ENCODE measurements at regions not wholly inside any gene's neighbourhood (a gene's known extent, or its start where the extent isn't known, plus 50 kb on each side); places are given as distances from the start of the nearest gene placed in this dataset.

GRCh38 chr7:86592185-86592584, 51.5 kb upstream of the GRM3 start:
- POLR2A ChIA-PET = no interaction called here
- no peak for TF ChIP-seq CTCF (IDR thresholded peaks at IDR 0.05; ENCODE audit: control extremely low read depth, extremely low read depth, low read depth, missing control alignments)
- CTCF ChIA-PET = interaction anchor here (0.9 kb wide), 1 partner anchor 9 kb away, joined by 3 read pairs; no protein-coding TSS in a partner anchor
- DNase-seq (ENCODE audit: extremely low spot score) = no peak

- POLR2A ChIA-PET = no interaction called here
- CTCF ChIA-PET = no interaction called here
- DNase-seq (ENCODE audit: extremely low spot score) = no peak
- TF ChIP-seq CTCF (IDR thresholded peaks at IDR 0.05; ENCODE audit: control extremely low read depth, extremely low read depth, low read depth, missing control alignments) = no peak
These were observed 69.7 kb upstream of the GRM3 start for GRCh38 chr7:86574006-86574405.

- ChIA-PET CTCF (no interaction called here), POLR2A (no interaction called here)
- DNase-seq (ENCODE audit: extremely low spot score) = no peak
- TF ChIP-seq CTCF (IDR thresholded peaks at IDR 0.05; ENCODE audit: control extremely low read depth, extremely low read depth, low read depth, missing control alignments) = no peak
These were observed 84.8 kb upstream of the GRM3 start for GRCh38 chr7:86558680-86559501.

GRCh38 chr7:86534641-86535040, 109.1 kb upstream of the GRM3 start:
- DNase-seq (ENCODE audit: extremely low spot score) = no peak
- POLR2A ChIA-PET = no interaction called here
- TF ChIP-seq CTCF (IDR thresholded peaks at IDR 0.05; ENCODE audit: control extremely low read depth, extremely low read depth, low read depth, missing control alignments) = no peak
- CTCF ChIA-PET = no interaction called here

- TF ChIP-seq CTCF (IDR thresholded peaks at IDR 0.05; ENCODE audit: control extremely low read depth, extremely low read depth, low read depth, missing control alignments) = no peak
- no peak for DNase-seq (ENCODE audit: extremely low spot score)
- ChIA-PET POLR2A (no interaction called here), CTCF (no interaction called here)
These were observed 139.5 kb upstream of the GRM3 start for GRCh38 chr7:86504229-86504628.

GRCh38 chr7:86499986-86500385, 143.7 kb upstream of the GRM3 start:
- no peak for TF ChIP-seq CTCF (IDR thresholded peaks at IDR 0.05; ENCODE audit: control extremely low read depth, extremely low read depth, low read depth, missing control alignments)

More at GRCh38 chr7:86499986-86500385, 143.7 kb upstream of the GRM3 start:
- DNase-seq (ENCODE audit: extremely low spot score) = no peak
- ChIA-PET CTCF (no interaction called here), POLR2A (no interaction called here)

All from GM10248 (cell line).